HG02981 (cell line): ENCODE measurements at regions not wholly inside any gene's neighbourhood (a gene's known extent, or its start where the extent isn't known, plus 50 kb on each side); places are given as distances from the start of the nearest gene placed in this dataset.

Experiments used
- ATAC-seq: cut with Tn5 transposase; IDR thresholded peaks from one replicate; pipeline ENCODE4 v1.9.1; 2021; ENCODE audit warnings: mild to moderate bottlenecking, moderate library complexity; ENCODE audit not compliant: unreplicated experiment

DNA sequence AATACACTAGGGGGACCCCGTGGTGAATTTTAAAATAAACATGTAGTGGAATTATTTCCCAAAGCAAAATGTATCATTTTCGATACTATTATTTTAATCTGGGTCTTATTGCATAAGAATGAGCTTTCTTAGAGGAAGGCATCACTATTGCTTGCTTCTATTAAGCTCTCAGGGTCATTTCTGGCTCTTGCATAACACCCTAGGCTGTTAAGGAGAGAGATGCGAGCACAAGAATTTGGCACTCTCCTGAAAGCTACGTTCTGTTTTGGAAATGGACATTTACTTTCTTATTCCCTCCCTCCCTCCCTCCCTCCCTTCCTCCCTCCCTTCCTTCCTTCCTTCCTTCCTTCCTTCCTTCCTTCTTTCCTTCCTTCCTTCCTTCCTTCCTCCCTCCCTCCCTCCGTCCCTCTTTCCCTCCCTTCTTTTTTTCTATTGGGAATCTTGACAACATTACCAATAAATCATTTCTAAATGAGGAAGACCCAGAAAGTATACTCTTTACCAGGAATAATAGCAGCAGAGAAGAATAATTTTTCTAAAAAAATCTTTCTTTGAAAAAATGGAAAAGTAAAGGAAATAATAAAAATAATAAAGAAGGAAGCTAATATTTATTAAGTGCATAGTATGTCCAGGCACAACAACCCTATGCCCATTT, 83.6 kb upstream of the BDNF start:
- no peak for ATAC-seq

- ATAC-seq: no peak
Measured at GRCh38 chr11:27777033-27777432, 76.8 kb upstream of the BDNF start.

DNA sequence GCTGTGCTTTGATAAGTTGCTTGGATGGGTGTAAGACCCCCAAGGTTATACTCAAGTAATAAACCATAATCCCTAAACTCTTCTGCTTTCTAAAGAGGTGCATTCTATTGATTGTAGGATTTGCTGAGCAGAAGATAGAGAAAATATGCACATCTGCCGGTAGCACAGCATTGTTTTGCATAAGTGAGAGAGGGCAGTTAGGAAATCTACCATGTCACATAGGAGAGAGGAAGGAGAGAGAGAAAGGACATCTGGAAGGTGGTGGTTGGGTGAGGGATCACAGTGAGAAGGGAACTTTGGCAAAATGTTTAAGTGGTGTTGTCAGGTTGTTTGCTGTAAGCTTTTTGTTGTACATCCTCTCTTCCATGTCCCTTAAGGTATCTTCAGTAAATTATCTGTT, 73.6 kb upstream of the BDNF start:
- no peak for ATAC-seq

DNA sequence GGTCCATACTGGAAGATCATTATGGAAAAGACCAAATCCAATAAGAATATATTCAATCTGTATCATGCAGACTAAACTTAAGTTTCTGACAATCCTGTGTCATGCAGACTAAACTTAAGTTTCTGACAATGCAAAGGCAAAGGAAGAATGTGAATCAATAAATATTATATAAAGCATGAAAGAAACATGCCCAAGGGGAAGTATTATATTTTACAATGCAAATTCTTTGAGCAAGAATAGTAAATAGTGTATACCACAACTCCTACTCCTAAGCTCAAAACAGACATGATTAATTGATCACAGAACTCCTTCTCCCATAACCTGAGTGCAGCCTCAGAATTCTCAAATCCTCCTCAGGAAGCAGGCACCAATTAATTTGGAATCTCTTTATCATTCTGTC, 71.3 kb upstream of the BDNF start:
- no peak for ATAC-seq

GRCh38 chr11:27770576-27770975, 70.3 kb upstream of the BDNF start:
- ATAC-seq: no peak

DNA sequence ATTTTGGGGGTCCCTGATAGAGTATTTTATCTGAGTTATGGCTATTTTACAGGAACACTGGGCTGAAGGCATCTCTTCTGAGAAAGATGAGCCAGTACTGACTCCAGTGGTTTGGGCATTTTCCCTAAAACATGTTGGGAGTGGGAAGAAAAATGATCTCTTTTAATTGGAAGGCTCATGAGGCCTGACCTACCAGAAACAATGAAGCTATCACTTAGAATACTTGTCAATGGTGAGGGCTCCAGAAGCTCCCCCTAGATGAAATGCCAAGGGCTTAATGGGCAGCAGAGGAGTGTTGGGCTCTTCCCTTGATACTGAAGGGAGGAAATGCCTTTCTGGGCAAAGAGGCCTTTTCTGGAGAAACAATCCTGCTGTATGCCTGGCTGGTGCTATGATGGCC, 63.5 kb upstream of the BDNF start:
- no peak for ATAC-seq

- no peak for ATAC-seq
Measured at GRCh38 chr11:27761356-27761755, 61.1 kb upstream of the BDNF start.

- no peak for ATAC-seq
Measured at GRCh38 chr11:27757953-27758352, 57.7 kb upstream of the BDNF start.

- ATAC-seq: no peak
Measured at GRCh38 chr11:27754035-27755017, 54.1 kb upstream of the BDNF start.
